T-helper 2 cell treated with Interferon-gamma antibody and Interleukin-4, amounts not matched to agents 100 ng/mL and 5 ng/mL, for 36 hours (primary cell): ENCODE measurements at regions not wholly inside any gene's neighbourhood (a gene's known extent, or its start where the extent isn't known, plus 50 kb on each side); places are given as distances from the start of the nearest gene placed in this dataset.

Source experiments
- intact Hi-C: fragments of 100-400 bp; cut with micrococcal nuclease; formaldehyde crosslinking; loops from one replicate; pipeline ENCODE4 v1.15.1; 2023

GRCh38 chr2:220673151-220673874 is 898.8 kb downstream of the EPHA4 start:
- intact Hi-C loops = no loop called here

GRCh38 chr2:220674033-220674432 is 898.1 kb downstream of the EPHA4 start:
- intact Hi-C loops = no loop called here

GRCh38 chr2:220676695-220677094 is 895.4 kb downstream of the EPHA4 start:
- intact Hi-C loops = no loop called here

GRCh38 chr2:220678943-220679342 is 893.2 kb downstream of the EPHA4 start:
- intact Hi-C loops = no loop called here

GRCh38 chr2:220682616-220683015 is 889.5 kb downstream of the EPHA4 start:
- intact Hi-C loops = no loop called here

GRCh38 chr2:220684099-220684498 is 888.0 kb downstream of the EPHA4 start:
- intact Hi-C loops = no loop called here

GRCh38 chr2:220687231-220687843 is 884.8 kb downstream of the EPHA4 start:
- intact Hi-C loops = loop anchor here (1.0 kb wide), 2 partner anchors 886 to 1282 kb away; no protein-coding TSS in a partner anchor

GRCh38 chr2:220695397-220696279 is 876.5 kb downstream of the EPHA4 start:
- intact Hi-C loops = no loop called here

GRCh38 chr2:220696280-220696669 is 875.8 kb downstream of the EPHA4 start:
- intact Hi-C loops = no loop called here

GRCh38 chr2:220697011-220697410 is 875.1 kb downstream of the EPHA4 start:
- intact Hi-C loops = no loop called here

- intact Hi-C loops = no loop called here
These were observed 871.0 kb downstream of the EPHA4 start for GRCh38 chr2:220701115-220701514.

- intact Hi-C loops = no loop called here
These were observed 868.8 kb downstream of the EPHA4 start for GRCh38 chr2:220703279-220703678.

- intact Hi-C loops = no loop called here
These were observed 868.0 kb downstream of the EPHA4 start for GRCh38 chr2:220704081-220704480.

GRCh38 chr2:220704810-220705209 is 867.3 kb downstream of the EPHA4 start:
- intact Hi-C loops = no loop called here

- intact Hi-C loops = no loop called here
These were observed 866.4 kb downstream of the EPHA4 start for GRCh38 chr2:220705678-220706077.

GRCh38 chr2:220707261-220707660 is 864.8 kb downstream of the EPHA4 start:
- intact Hi-C loops = no loop called here

GRCh38 chr2:220708366-220708765 is 863.7 kb downstream of the EPHA4 start:
- intact Hi-C loops = no loop called here

GRCh38 chr2:220717283-220717682 is 854.8 kb downstream of the EPHA4 start:
- intact Hi-C loops = no loop called here

- intact Hi-C loops = no loop called here
These were observed 835.3 kb downstream of the EPHA4 start for GRCh38 chr2:220736778-220737177.

- intact Hi-C loops = no loop called here
These were observed 828.9 kb downstream of the EPHA4 start for GRCh38 chr2:220743203-220743602.

- intact Hi-C loops = no loop called here
These were observed 827.2 kb downstream of the EPHA4 start for GRCh38 chr2:220744861-220745260.

GRCh38 chr2:220745682-220746081 is 826.4 kb downstream of the EPHA4 start:
- intact Hi-C loops = no loop called here
